ENCODE measurements at regions not wholly inside any gene's neighbourhood (a gene's known extent, or its start where the extent isn't known, plus 50 kb on each side); places are given as distances from the start of the nearest gene placed in this dataset.

DNA sequence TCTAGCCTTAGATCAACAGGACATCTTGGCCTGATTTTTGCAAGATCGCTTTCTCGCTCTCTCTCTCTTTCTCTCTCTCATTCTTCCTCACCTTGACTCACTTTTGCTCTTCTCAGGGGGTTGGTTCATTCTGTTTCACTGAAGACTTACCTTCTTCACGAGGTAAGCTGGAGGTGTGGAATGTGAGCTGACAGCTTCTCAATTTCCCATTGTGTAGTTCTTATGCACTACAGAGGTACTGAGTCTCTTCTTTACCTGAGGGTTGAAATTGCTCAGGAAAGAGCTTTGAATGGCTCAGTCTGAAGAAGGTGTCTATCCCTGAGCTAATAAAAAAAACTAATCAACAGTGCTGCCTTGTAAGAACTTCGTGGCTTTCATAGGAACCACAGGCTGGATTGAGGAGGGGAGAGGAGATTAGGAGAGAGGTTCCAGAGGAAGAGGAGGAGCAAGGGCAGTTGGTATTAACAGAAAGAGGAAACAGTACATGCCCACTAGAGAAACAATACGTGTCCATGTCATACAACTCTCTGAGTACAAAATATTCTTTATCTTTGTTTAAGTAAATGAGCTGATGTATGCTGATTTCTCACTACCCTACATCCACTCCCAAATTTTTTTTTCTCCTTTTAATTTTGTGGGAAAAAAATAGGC lies 192.2 kb downstream of the TMEM167A start:
- Histone ChIP-seq H3K4me3 (ENCODE audit: low read depth in 2 of 2, low read length in 2 of 2) (no peak overlapping the region), H3K27me3 (ENCODE audit: control insufficient read depth, insufficient read depth, low read length) (no peaks in the 10 kb centered on the region), H3K36me3 (ENCODE audit: control insufficient read depth, insufficient read depth, low read length) (no peaks in the 10 kb centered on the region), H3K9me3 (ENCODE audit: control insufficient read depth, insufficient read depth, low read depth, low read length) (0 out of 2 replicates have a peak, but pooled peaks cover under 1% of the 10 kb centered on the region), H3K27ac (ENCODE audit: low read length) (no peak overlapping the region), H3K4me1 (ENCODE audit: control insufficient read depth, insufficient read depth, low read length) (no peaks in the 10 kb centered on the region)
- POLR2A ChIA-PET = no interaction called here
- intact Hi-C loops (cut with micrococcal nuclease; ENCODE audit: unreplicated experiment) (no loop called here), in situ Hi-C loops (cut with HindIII; ENCODE audit: low pct_unique_long_range_greater_than_20kb, low sequenced_read_pairs) (no loop called here)
- CTCF ChIA-PET = no interaction called here
- ATAC-seq (no peak), DNase-seq (ENCODE audit: low read depth, low spot score) (no peak)
- no peak for TF ChIP-seq TCF7L2 (IDR thresholded peaks at IDR 0.05; ENCODE audit: low read depth, low read length)
- TF ChIP-seq, protein P1, sequence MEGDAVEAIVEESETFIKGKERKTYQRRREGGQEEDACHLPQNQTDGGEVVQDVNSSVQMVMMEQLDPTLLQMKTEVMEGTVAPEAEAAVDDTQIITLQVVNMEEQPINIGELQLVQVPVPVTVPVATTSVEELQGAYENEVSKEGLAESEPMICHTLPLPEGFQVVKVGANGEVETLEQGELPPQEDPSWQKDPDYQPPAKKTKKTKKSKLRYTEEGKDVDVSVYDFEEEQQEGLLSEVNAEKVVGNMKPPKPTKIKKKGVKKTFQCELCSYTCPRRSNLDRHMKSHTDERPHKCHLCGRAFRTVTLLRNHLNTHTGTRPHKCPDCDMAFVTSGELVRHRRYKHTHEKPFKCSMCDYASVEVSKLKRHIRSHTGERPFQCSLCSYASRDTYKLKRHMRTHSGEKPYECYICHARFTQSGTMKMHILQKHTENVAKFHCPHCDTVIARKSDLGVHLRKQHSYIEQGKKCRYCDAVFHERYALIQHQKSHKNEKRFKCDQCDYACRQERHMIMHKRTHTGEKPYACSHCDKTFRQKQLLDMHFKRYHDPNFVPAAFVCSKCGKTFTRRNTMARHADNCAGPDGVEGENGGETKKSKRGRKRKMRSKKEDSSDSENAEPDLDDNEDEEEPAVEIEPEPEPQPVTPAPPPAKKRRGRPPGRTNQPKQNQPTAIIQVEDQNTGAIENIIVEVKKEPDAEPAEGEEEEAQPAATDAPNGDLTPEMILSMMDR (IDR thresholded peaks at IDR 0.05) = no peak
- TF ChIP-seq SIN3A (IDR thresholded peaks at IDR 0.05; ENCODE audit: borderline replicate concordance, insufficient read depth, low read depth, low read length) = no peak
- no peak for TF ChIP-seq POLR2AphosphoS5 (IDR thresholded peaks at IDR 0.05; ENCODE audit: low read depth, low read length)
- TF ChIP-seq, protein P2, sequence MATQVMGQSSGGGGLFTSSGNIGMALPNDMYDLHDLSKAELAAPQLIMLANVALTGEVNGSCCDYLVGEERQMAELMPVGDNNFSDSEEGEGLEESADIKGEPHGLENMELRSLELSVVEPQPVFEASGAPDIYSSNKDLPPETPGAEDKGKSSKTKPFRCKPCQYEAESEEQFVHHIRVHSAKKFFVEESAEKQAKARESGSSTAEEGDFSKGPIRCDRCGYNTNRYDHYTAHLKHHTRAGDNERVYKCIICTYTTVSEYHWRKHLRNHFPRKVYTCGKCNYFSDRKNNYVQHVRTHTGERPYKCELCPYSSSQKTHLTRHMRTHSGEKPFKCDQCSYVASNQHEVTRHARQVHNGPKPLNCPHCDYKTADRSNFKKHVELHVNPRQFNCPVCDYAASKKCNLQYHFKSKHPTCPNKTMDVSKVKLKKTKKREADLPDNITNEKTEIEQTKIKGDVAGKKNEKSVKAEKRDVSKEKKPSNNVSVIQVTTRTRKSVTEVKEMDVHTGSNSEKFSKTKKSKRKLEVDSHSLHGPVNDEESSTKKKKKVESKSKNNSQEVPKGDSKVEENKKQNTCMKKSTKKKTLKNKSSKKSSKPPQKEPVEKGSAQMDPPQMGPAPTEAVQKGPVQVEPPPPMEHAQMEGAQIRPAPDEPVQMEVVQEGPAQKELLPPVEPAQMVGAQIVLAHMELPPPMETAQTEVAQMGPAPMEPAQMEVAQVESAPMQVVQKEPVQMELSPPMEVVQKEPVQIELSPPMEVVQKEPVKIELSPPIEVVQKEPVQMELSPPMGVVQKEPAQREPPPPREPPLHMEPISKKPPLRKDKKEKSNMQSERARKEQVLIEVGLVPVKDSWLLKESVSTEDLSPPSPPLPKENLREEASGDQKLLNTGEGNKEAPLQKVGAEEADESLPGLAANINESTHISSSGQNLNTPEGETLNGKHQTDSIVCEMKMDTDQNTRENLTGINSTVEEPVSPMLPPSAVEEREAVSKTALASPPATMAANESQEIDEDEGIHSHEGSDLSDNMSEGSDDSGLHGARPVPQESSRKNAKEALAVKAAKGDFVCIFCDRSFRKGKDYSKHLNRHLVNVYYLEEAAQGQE (IDR thresholded peaks at IDR 0.05; ENCODE audit: insufficient read depth in 1 of 2, low read depth in 2 of 2, low read length in 1 of 2) = no peak
- BruUV-seq (replicated peaks) = no TSS peak

DNA sequence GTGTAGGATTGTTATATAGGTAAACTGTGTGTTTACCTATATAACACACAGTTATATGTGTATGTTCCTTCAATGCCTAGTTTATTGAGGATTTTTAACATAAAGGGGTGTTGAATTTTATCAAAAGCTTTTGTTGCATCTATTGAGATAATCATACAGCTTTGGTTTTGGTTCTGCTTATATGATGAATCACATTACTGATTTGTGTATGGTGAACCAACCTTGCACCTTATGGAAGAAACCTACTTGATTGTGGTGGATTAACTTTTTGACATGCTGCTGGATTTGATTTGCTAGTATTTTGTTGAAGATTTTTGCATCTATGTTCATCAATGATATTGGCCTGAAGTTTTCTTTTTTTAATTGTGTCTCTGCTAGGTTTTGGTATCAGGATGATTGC lies 194.9 kb downstream of the TMEM167A start:
- 0 out of 2 replicates have a peak, but pooled peaks cover 9% of the 10 kb centered on the region for H3K9me3 ChIP-seq (ENCODE audit: control insufficient read depth, insufficient read depth, low read depth, low read length)
- BruUV-seq (replicated peaks) = no TSS peak
- H3K4me3 ChIP-seq (ENCODE audit: low read depth in 2 of 2, low read length in 2 of 2) = no peak overlapping the region
- no peak for ATAC-seq
- DNase-seq (ENCODE audit: low read depth, low spot score) = no peak
- POLR2A ChIA-PET = no interaction called here
- no peak for TF ChIP-seq POLR2AphosphoS5 (IDR thresholded peaks at IDR 0.05; ENCODE audit: low read depth, low read length)
- TF ChIP-seq, protein P2 (IDR thresholded peaks at IDR 0.05; ENCODE audit: insufficient read depth in 1 of 2, low read depth in 2 of 2, low read length in 1 of 2) = no peak
- TF ChIP-seq SIN3A (IDR thresholded peaks at IDR 0.05; ENCODE audit: borderline replicate concordance, insufficient read depth, low read depth, low read length) = no peak
- TF ChIP-seq, protein P1 (IDR thresholded peaks at IDR 0.05) = no peak
- no peak for TF ChIP-seq TCF7L2 (IDR thresholded peaks at IDR 0.05; ENCODE audit: low read depth, low read length)
- intact Hi-C loops (cut with micrococcal nuclease; ENCODE audit: unreplicated experiment) (no loop called here), in situ Hi-C loops (cut with HindIII; ENCODE audit: low pct_unique_long_range_greater_than_20kb, low sequenced_read_pairs) (no loop called here)
- H3K27ac ChIP-seq (ENCODE audit: low read length) = no peak overlapping the region
- no peaks in the 10 kb centered on the region for H3K4me1 ChIP-seq (ENCODE audit: control insufficient read depth, insufficient read depth, low read length)
- H3K27me3 ChIP-seq (ENCODE audit: control insufficient read depth, insufficient read depth, low read length) = no peaks in the 10 kb centered on the region
- CTCF ChIA-PET = no interaction called here
- H3K36me3 ChIP-seq (ENCODE audit: control insufficient read depth, insufficient read depth, low read length) = no peaks in the 10 kb centered on the region
